NCI-H774 (cell line): ENCODE measurements at regions not wholly inside any gene's neighbourhood (a gene's known extent, or its start where the extent isn't known, plus 50 kb on each side); places are given as distances from the start of the nearest gene placed in this dataset.
"Not testable (repeated sequence)": the region's sequence is repeated elsewhere in the genome, so short reads cannot be mapped to it uniquely, and the experiment has no call there.

Experiments used
- DNase-seq: peaks from one replicate; lab custom pipeline; 2025; lab: John Stamatoyannopoulos, UW

DNA sequence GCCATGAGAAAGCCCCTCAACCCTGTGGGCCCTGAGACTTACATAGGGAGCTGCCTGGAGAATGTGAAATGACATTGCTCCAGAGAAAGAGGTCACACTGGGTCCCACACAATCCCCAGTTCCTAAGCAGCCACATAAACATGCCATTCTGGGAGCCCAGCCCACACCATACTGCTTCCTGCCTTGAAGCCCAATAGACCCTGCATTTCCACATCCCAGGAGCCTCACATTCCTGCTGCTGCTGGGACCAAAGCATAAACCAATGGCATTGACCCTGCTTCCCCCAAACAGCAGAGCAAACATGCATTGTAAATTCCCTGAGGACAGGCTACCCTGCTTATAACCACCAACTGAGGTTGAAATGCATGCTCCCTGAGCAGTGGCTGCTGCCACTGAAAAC is 1117.6 kb upstream of the SLC39A10 start:
- no peak for DNase-seq

DNA sequence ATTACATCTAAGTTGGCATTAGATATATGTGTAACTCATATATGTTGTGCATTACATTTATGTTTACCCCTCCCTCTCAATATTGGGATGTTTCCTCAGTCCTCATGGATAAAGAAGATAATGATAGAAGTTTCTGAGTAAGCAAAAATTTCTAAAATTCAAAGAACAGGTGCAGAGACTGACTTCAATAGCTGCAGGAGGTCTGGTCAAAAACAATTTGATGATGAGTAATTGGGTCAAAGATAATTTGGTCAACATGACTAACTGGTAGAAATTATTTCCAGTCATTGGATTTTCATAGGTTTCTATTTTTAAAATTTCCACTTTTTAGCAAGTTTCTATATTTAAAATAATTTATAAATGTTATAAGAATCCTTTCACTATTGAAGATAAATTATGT is 1130.9 kb upstream of the SLC39A10 start:
- no peak for DNase-seq

DNA sequence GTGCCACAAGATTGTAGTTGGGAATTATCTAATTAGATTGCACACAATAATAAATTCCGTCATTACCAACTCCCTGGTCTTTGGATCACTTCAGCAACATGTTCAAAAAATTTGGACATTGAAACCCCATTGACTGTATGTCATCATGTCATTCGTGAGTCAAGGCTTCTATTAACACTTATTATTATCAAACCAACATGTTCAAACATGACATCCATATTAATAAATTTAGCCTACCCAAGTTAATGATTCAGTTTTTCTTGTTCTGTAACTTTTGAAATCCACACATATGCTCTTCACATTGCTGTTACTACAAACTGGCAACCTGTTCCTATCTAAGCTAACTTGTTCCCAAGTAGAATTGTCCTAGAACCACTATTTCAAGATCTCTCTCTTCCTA is 1142.7 kb upstream of the SLC39A10 start:
- no peak for DNase-seq

DNA sequence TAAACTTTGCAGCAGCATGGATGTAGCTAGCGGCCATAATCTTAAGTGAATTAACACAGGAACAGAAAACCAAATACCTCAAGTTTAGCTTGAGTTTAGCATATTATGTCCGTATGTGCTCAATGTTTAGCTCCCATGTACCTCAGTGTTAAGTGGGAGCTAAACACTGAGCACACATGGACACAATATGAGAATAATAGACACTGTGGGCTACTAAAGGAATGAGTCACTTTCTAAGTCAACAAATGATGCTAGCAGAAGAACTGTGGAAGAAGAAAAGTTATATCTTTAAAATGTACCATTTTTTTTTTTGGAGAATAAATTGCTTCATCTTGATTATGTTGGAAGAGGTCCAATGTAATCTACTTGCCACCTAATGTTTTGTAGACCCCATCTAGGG is 1146.0 kb upstream of the SLC39A10 start:
- not testable (repeated sequence) for DNase-seq

DNA sequence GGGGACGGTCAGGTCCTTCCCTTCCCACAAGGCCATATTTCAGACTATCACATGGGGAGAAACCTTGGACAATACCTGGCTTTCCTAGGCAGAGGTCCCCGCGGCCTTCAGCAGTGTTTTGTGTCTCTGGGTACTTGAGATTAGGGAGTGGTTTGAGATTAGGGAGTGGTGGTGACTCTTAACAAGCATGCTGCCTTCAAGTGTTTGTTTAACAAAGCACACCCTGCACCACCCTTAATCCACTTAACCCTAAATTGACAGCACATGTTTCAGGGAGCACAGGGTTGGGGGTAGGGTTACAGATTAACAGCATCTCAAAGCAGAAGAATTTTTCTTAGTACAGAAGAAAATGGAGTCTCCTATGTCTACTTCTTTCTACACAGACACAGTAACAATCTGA is 1152.2 kb upstream of the SLC39A10 start:
- DNase-seq, result not testable (repeated sequence)

DNA sequence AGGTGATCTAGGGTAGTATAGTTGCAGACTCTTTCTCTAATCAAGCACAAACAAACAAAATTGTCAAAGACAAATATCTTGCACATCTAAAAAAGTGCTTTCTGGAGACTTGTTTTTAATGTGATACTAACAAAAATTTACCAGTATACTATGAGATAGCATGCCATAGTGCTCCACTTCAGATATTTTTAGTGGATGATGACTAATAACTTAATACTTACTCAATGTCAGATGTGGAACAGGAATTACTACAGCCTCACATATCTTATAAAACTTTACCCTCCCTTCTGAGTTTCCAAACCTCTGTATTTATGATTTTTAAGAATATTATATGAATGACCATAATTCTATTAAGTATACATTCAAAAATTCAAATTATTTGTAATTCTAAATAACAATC is 1162.0 kb upstream of the SLC39A10 start:
- no peak for DNase-seq

DNA sequence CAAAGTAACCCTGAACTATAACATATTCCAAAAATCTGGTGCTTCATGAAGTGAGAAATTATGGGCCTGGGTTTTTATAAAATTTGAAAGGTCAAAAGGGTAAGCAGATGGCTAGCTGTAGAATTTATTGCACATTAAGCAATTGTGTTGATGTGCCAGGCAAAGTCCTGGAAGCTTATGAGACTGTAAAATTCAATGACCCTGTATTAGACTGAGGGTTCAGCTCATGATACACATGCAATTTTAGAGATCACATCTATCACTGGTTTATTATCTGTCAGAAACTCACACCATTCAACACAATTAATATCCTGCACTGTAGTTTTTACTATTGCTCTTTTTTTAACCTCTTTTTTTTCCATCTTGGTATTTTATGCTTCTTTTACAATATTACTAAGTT is 1162.6 kb upstream of the SLC39A10 start:
- DNase-seq, result no peak

DNA sequence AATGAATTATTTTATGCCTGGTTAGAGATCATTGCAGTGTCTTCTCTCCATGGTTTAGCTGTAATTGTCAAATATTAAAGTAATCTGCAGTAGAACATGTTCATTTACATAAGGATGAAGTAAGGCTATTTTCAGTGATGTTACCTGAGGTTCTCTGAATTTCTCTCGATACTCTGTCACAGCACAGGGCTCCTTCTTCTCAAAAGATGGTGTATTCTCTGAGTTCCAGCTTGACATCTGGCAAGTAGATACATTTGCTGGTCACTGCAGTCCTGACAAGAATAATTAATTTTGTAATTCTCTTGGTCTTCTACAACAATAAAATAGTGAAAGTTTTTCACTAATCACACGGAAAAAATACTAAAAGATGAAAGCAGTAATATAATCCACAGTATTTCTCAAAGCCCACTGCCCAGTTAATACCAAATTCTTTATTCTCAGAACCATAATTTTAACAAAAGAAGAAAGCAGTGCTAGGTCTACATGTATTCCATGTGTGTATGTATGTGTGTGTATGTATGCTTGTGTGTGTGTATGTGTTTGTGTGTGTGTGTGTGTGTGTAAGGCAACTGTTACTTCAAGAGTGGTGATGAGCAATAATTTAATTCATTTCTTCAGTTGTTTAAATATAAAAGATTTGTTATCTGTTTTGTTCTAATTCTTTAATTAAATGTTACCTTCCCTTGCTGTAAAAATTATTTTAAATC is 1165.5 kb upstream of the SLC39A10 start:
- no peak for DNase-seq

DNA sequence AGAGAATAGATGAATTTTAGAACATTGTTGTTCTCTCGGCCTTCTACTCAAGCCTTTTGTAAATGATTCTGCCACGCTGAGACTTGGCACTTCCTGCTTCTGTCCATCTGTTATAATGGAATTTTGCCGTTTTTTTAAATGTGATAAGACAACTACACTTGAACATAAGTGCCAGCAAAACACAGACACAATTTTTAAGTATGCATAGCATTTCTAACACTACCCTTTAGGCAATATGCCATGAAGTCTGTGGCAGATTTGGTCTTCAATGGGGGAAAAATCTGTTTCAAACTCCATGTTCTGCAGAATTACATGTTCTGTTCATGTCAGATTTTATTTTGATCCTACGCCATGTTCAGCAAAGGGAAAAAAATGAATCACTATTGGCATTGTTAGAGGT is 1170.7 kb upstream of the SLC39A10 start:
- no peak for DNase-seq

DNA sequence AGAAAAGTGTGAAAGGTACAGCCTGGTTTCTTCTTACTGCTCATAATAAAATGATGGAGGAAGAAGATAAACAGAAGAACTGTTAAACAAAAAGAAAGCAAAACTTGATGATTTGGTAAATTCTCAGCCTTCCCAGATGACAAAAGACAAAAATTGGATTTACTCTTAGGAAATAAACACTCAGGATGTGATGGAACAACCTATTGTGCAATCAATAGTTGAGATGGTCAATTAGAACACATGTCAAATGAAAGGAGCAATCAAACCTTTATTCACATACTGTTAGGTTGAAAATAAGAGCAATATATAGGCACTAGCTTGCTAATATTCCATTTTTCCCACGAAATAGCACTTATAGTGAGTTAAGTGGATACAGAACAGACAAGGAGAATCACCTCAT is 1174.0 kb upstream of the SLC39A10 start:
- no peak for DNase-seq

DNA sequence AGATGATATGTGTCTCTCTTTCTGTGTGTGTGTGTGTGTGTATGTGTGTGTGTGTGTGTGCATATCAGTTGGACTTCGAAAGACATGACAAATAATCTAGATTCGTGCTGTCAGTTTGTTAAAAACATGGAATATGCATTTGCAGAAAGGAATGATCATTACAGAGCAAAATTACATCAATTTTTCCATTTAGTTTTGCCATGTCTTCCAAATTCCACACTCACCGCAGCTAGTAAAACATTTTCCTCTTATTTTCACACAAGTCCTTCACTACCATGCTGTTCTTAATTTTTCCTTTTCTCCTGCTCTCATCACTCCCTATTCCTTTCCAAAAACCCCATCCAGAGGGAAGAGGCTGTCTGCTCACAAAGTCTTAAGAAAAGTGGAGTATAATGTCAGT is 1191.4 kb upstream of the SLC39A10 start:
- no peak for DNase-seq

DNA sequence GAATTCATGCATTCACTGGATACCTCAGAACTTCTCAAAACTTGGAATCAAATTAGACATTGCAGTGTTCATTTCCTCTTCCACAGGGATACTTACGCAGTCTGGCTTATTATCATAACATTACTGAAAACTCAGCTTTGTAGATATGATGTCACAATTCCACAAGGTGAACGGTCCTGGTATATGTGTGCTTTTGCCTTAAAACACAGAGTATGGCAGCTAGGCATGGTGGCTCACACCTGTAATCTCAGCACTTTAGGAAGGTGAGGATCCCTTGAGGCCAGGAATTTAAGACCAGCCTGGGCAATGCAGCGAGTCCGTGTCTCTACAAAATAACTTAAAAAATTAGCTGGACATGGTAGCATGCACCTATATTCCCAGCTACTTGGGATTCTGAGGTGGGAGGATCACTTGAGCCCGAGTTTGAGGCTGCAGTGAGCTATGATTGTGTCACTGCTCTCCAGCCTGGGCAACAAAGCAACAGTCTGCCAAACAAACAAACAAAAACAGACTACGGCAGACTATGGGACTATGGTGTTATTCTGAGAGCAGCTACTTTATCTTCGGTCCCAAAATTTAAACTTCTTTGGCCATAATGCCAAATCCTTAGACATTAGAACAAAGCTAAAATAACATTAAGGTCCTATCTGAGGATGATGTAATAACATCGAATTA is 1191.9 kb upstream of the SLC39A10 start:
- no peak for DNase-seq

DNA sequence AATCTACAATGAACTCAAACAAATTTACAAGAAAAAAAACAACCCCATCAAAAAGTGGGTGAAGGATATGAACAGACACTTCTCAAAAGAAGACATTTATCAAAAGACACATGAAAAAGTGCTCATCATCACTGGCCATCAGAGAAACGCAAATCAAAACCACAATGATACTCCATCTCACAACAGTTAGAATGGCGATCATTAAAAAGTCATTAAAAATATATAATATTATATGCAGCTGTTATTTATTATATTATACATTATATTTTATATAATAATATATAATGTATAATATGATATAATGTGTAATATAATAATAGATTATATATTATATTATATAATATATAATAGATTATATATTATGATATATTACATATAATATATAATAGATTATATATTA is 1194.1 kb upstream of the SLC39A10 start:
- not testable (repeated sequence) for DNase-seq

DNA sequence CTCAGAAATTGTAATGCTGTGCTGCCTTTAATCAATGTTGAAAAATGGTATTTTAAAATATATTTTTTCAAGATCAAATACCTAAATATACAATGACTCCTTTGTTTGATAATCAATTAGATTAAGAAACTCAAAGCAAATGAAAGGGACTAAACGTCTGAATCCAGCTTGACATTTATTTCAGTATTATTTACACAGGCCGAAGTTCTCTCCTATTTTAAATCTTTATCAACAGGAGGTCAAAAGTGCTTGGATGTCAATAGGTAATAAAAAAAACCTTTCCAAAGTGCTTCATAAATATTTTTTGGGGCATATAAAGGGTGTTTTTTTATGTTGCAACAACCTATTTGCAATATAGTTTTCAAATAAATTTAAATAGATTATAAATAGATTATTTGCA is 1201.7 kb upstream of the SLC39A10 start:
- no peak for DNase-seq

DNA sequence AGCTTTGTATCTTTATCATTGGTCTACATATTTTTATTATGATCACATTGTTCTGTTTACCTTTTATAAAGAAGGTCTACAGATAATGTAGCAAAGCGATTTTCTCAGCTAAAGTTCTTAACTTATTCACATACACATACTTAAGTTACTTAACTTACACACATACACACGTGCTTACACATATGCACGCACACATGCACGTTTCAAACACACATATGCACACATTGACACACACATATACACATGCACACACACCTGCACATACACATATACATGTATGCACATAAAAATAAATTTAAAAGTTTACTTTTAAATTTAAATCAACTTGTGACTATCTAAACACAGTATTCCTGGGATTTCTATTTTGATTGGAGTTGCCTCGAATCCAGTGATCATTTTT is 1204.5 kb upstream of the SLC39A10 start:
- DNase-seq, result no peak

DNA sequence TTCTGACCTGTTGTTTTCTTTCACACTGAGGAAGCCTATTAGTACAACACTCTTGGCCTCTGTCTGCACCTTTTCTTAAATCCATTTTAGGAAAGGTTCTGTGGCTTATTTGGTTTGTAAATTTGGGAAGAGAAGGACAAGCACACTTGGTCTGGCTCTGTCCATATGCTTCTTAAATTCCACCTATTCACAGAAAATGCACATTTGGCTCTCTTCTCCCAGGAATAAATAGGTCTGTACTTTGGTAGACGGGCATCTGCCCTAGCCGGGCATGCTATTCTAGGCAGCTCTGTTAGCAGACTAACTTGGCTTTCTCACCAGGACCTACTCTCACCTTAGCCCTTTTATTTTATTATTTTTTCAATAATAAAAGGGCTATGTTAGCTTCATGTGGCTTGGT is 1211.8 kb upstream of the SLC39A10 start:
- DNase-seq, result no peak

DNA sequence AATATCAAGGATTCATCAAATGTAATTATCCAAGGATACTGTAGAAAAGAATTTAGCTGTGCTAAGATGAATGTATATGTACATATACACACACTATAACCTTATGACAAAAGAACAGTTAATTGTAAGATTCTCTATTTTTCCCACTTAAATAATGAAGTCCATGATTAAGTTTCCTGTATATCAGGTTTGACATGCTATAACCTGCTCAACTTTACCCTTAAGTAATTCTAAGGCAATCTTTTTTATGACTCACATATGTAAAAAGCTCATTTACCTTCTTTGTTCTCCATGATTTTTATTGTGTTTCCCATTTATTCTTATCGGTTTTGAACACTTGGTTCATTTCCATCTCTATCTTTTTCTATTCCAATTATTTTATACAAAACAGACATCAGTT is 1213.1 kb upstream of the SLC39A10 start:
- DNase-seq, result no peak

DNA sequence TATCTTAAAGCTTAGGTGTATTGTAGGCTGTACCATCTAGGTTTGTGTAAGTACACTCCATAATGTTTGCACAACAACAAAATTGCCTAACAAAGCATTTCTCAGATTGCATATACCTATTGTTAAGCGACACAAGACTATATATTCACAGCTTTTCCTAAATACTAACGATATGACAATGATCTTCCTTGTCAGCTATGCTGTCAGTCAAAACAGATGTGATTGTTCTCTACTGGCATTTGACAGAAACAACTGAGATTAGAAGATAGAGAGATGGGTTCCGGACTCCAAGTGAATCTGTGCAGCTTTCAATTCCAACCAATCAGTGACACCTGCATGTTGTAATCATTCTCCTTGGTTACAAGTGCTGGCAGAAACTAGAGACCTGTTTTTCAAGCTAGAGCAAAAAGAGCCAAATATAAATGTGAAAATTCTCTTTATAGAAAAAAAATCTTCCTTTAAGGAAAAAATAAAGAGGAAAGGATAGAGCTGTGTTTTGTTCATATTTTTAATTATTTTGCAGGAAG is 1232.3 kb upstream of the SLC39A10 start:
- no peak for DNase-seq

DNA sequence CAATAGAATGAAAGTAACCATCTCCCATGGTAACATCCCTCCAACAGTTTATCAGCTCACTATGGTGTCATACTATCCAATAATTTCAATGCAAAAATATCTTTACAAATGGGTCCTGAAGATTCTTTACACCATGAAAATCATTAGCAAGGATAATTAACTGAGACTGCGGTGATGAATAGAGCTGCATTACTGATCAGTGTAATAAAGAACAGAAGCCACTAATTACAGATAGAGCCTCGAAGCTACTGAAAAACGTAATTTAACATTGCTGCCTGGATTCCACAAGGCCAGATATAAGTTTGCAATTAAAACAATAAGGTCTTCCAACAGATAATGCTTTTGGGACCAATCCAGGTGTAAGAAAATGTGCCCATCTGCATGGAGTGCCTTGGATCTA is 1245.8 kb upstream of the SLC39A10 start:
- no peak for DNase-seq

DNA sequence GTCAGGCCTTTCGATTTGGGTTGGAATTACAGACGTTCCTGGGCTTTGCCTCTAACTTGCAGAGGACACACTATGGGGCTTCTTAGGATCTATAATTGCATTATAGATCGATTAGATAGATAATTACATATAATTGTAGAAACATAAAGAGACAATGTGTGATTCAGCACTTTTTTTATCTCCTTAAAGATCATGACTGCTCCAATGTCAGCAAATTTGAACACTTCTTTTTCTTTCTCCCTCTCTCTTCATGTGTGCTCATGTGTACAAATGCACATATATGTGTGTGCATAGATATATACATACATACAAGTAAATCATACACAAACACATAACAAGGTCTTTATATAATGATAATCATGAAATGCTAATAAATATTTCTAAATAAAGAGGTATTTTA is 1261.2 kb upstream of the SLC39A10 start:
- DNase-seq, result no peak

DNA sequence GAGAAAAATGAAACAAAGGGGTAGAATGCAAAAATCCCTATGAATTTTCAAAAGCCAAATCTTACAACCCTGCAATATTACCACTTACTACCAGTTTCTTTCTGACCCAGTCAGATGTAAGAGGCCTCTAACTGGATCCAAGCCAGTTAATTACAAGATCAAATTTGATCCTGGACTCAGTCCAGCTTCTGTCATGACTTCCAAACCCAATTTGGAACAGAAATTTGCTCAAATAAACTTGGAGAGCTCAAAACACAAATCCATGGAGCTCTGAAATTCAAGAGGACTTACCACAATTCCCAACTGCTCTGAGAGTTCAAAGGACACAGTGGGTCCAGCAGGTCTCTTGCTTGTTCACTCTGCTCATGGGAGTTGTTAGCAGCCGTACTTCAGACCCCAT is 1271.7 kb upstream of the SLC39A10 start:
- no peak for DNase-seq

DNA sequence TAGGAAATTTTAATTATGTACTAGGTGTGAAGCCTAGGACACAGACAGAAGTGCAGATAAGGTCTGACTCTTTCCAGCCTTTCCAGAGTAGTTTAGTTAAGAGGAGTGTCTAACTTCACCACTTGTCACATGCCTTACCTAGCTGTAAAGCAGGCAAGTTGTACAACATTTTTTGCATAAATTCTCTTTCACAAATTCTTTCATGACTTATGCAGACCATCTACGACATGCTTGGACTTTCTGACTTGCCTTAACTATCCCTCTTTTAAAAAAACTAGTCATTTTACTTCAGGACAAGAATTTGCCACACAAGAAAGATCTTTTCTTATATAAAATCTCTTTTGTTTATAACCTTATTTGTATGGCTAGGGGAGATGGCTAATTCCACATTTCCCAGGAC is 1273.6 kb upstream of the SLC39A10 start:
- DNase-seq, result no peak

DNA sequence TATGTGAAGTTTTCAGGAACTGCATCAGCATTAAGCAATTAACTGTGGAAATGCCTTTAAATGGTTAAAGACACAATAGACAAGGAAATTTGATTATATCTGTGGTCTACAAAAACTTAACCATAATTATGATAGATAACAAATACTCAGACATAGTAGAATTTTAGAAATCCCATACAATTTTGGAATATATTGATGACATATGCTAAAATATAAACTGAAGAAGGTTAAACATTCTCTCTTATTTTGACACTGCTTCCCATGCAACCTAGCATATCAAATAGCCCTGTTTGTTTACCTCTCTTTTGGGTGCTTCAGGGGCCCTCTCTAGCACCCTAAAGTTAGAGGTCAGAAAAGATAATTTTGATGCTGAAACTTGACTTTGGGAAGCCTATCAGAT is 1274.8 kb upstream of the SLC39A10 start:
- no peak for DNase-seq

DNA sequence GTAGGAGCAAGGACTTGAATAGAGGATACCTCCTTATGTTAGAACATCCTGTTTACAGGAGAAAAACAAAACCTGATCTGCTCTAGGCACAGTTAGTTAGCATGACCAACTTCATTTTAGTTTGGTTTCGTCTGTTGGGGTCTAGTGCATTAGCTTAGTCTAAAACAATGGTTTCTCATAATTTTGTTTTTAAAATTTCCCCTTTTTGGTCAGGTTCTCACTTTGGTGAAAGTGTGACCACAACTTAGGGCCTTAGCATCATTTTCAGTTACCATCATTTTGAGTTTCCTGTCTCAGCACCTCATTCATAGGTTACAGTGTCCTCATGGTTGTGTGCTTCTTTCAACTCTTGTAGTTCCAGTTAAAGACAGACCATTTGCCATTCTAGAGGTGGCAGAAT is 1277.0 kb upstream of the SLC39A10 start:
- no peak for DNase-seq
